Neutrophil (primary cell): ENCODE measurements at regions not wholly inside any gene's neighbourhood (a gene's known extent, or its start where the extent isn't known, plus 50 kb on each side); places are given as distances from the start of the nearest gene placed in this dataset.

Experiments used
- H3K27ac ChIP-seq: fragments of 200-600 bp; sonication (generic); 2 replicates; pipeline ENCODE4 v1.5.1; 2016; ENCODE audit warnings: mild to moderate bottlenecking, moderate library complexity
- H3K27me3 ChIP-seq: fragments of 200-600 bp; sonication (generic); 2 replicates; pipeline ENCODE4 v1.6.0; 2016; ENCODE audit warnings: mild to moderate bottlenecking
- H3K36me3 ChIP-seq: fragments of 200-600 bp; sonication (generic); 2 replicates; pipeline ENCODE4 v1.5.1; 2017
- H3K4me1 ChIP-seq, 2 experiments: fragments of 200-600 bp in 1 of 2; sonication (generic) in 1 of 2; 1 replicate in 1 of 2; 2 replicates in 1 of 2; pipeline versions ENCODE4 v1.5.1 to v1.6.1; 2013 to 2016; ENCODE audit warnings: low read depth in 1 of 2, low read length in 1 of 2, mild to moderate bottlenecking in 1 of 2, moderate library complexity in 1 of 2; ENCODE audit not compliant: control insufficient read depth in 1 of 2, insufficient read depth in 1 of 2
- H3K4me3 ChIP-seq, 2 experiments: fragments of 200-600 bp in 1 of 2; sonication (generic) in 1 of 2; 1 replicate in 1 of 2; 2 replicates in 1 of 2; pipeline ENCODE4 v1.5.1; 2013 to 2016; ENCODE audit warnings: low read depth in 1 of 2, low read length in 1 of 2, mild to moderate bottlenecking in 1 of 2, moderate library complexity in 1 of 2
- H3K9me3 ChIP-seq: fragments of 200-600 bp; sonication (generic); 2 replicates; pipeline ENCODE4 v1.5.1; 2016
- CTCF ChIP-seq: fragments of 200-600 bp; sonication (generic); IDR thresholded peaks from 2 replicates; pipeline ENCODE4 v1.5.1; 2016; ENCODE audit warnings: antibody characterized with exemption

DNA sequence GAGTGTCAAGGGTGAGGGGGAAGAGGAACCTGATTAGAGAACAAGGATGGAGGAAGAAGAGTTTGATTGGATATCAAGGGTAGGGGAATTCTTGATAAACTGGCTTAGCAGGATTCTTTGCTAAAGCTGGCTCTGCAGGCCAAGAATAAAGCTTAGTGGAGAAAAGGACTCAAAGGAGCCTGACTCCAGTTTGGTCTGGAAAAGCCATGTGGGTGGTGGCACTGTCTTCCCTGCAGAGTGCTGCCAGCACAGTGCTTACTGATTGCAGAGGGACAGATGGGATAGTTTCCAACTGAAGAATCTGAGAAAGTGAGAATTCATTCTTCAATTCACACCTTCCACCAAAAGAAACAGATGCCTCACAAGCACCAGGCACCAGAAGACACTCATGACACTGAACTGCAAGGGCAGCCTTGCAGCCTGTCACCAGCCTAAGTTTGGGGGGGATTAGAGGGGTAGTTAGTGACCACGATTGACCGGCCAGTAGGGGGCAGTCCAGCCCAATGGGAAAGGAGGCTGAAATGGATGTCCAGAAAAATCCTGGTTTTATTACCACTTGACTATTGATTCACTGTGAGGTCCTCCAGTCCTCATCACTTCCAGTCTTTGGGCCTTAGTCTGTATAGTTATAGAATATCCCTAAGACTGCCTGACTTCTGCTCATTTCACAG, 334.5 kb downstream of the SMAD2 start:
- no peaks in the 10 kb centered on the region for H3K4me1 ChIP-seq
- no peak overlapping the region for H3K4me3 ChIP-seq
- H3K27ac ChIP-seq: no peak overlapping the region
- TF ChIP-seq CTCF: no peak
- no peaks in the 10 kb centered on the region for H3K9me3 ChIP-seq
- H3K36me3 ChIP-seq: no peaks in the 10 kb centered on the region
- H3K27me3 ChIP-seq: peaks cover 34% of the 10 kb centered on the region

- Histone ChIP-seq H3K9me3 (no peaks in the 10 kb centered on the region), H3K4me1 (no peaks in the 10 kb centered on the region), H3K36me3 (no peaks in the 10 kb centered on the region), H3K4me3 (no peak overlapping the region), H3K27me3 (peaks cover 34% of the 10 kb centered on the region), H3K27ac (no peak overlapping the region)
- no peak for TF ChIP-seq CTCF
These were observed 335.8 kb downstream of the SMAD2 start for GRCh38 chr18:47594621-47595086.

GRCh38 chr18:47593744-47594472, 336.6 kb downstream of the SMAD2 start:
- no peak overlapping the region for H3K27ac ChIP-seq
- H3K4me1 ChIP-seq: no peaks in the 10 kb centered on the region
- no peaks in the 10 kb centered on the region for H3K36me3 ChIP-seq
- no peak overlapping the region for H3K4me3 ChIP-seq
- TF ChIP-seq CTCF: no peak
- H3K9me3 ChIP-seq: no peaks in the 10 kb centered on the region
- H3K27me3 ChIP-seq: peaks cover 31% of the 10 kb centered on the region

DNA sequence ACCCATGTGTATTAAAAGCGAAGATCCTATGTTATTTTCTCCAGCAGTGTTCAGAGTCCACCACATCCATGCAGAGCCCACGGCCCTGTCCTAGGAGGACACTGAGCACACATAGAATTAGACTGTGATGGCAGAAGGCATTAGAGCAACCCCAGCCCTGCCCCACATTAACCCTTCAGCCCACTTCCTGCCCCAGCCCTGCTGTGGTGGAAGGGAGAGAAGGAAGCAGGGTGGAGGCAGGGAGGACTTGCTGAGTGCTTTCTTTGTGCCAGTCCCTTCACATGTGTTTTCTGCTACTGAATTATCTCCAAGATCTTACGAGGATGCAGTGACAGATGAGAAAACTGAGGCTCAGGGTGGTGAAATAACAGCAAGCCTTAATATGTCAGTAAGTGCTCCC, 339.0 kb downstream of the SMAD2 start:
- Histone ChIP-seq H3K27me3 (peaks cover 35% of the 10 kb centered on the region), H3K27ac (no peak overlapping the region), H3K36me3 (no peaks in the 10 kb centered on the region), H3K4me3 (no peak overlapping the region), H3K4me1 (no peaks in the 10 kb centered on the region), H3K9me3 (no peaks in the 10 kb centered on the region)
- no peak for TF ChIP-seq CTCF

- no peak for TF ChIP-seq CTCF
- no peaks in the 10 kb centered on the region for H3K9me3 ChIP-seq
- H3K4me3 ChIP-seq: no peak overlapping the region
- no peaks in the 10 kb centered on the region for H3K4me1 ChIP-seq
- H3K27me3 ChIP-seq: peaks cover 8% of the 10 kb centered on the region
- H3K27ac ChIP-seq: no peak overlapping the region
- no peaks in the 10 kb centered on the region for H3K36me3 ChIP-seq
These were observed 336.1 kb upstream of the SKOR2 start for GRCh38 chr18:47587587-47587986.
